ENCODE measurements at regions not wholly inside any gene's neighbourhood (a gene's known extent, or its start where the extent isn't known, plus 50 kb on each side); places are given as distances from the start of the nearest gene placed in this dataset.
"Not testable (repeated sequence)": the region's sequence is repeated elsewhere in the genome, so short reads cannot be mapped to it uniquely, and the experiment has no call there.

DNA sequence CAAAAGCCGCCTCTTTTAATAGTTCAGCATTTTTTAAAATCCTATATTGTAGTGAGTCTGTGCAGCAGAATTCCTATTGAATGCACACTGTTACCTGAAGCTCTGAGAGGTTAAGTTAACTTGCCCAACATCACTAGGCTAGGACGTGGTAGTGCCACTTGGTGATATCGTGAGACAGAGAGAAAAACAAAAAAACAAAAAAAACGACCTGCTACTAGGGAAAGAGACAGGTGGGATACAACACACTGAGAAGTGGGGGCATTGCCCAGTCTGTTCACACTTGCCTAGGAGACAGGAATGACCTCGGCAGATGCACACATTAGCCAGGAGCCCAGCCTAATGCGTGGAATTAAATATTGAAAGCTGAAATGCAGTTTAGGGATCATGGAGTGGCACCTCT lies 129.7 kb upstream of the CCND2 start:
- DNase-seq (ENCODE audit: insufficient read length, low spot score, missing footprints), result no peak
- Histone ChIP-seq H2AFZ (ENCODE audit: low read length) (no peak overlapping the region), H3K4me1 (ENCODE audit: insufficient read depth, low read length) (no peaks in the 10 kb centered on the region), H3K9me3 (ENCODE audit: low read depth, low read length) (no peaks in the 10 kb centered on the region), H3K79me2 (ENCODE audit: insufficient read depth, low read length) (no peaks in the 10 kb centered on the region), H4K20me1 (ENCODE audit: insufficient read depth, low read length) (no peaks in the 10 kb centered on the region), H3K36me3 (ENCODE audit: insufficient read depth, low read length) (no peaks in the 10 kb centered on the region), H3K27ac (ENCODE audit: low read depth, low read length) (no peak overlapping the region), H3K27me3 (ENCODE audit: insufficient read depth, low read length) (no peaks in the 10 kb centered on the region), H3K4me3 (ENCODE audit: insufficient read depth, low read length) (no peak overlapping the region), H3K4me2 (ENCODE audit: insufficient read depth, low read length) (no peak overlapping the region)
- TF ChIP-seq CTCF (IDR thresholded peaks at IDR 0.05; ENCODE audit: extremely low read depth, low read depth, low read length), result no peak

GRCh38 chr12:4141348-4142270 lies 132.0 kb upstream of the CCND2 start:
- no peak for DNase-seq (ENCODE audit: insufficient read length, low spot score, missing footprints)
- no peaks in the 10 kb centered on the region for H3K79me2 ChIP-seq (ENCODE audit: insufficient read depth, low read length)
- no peaks in the 10 kb centered on the region for H3K36me3 ChIP-seq (ENCODE audit: insufficient read depth, low read length)
- H3K27ac ChIP-seq (ENCODE audit: low read depth, low read length), result no peak overlapping the region
- no peaks in the 10 kb centered on the region for H3K27me3 ChIP-seq (ENCODE audit: insufficient read depth, low read length)
- TF ChIP-seq CTCF (IDR thresholded peaks at IDR 0.05; ENCODE audit: extremely low read depth, low read depth, low read length), result no peak
- H4K20me1 ChIP-seq (ENCODE audit: insufficient read depth, low read length), result no peaks in the 10 kb centered on the region
- H3K4me1 ChIP-seq (ENCODE audit: insufficient read depth, low read length), result no peaks in the 10 kb centered on the region
- no peak overlapping the region for H3K4me2 ChIP-seq (ENCODE audit: insufficient read depth, low read length)
- no peaks in the 10 kb centered on the region for H3K9me3 ChIP-seq (ENCODE audit: low read depth, low read length)
- no peak overlapping the region for H2AFZ ChIP-seq (ENCODE audit: low read length)
- H3K4me3 ChIP-seq (ENCODE audit: insufficient read depth, low read length), result no peak overlapping the region

DNA sequence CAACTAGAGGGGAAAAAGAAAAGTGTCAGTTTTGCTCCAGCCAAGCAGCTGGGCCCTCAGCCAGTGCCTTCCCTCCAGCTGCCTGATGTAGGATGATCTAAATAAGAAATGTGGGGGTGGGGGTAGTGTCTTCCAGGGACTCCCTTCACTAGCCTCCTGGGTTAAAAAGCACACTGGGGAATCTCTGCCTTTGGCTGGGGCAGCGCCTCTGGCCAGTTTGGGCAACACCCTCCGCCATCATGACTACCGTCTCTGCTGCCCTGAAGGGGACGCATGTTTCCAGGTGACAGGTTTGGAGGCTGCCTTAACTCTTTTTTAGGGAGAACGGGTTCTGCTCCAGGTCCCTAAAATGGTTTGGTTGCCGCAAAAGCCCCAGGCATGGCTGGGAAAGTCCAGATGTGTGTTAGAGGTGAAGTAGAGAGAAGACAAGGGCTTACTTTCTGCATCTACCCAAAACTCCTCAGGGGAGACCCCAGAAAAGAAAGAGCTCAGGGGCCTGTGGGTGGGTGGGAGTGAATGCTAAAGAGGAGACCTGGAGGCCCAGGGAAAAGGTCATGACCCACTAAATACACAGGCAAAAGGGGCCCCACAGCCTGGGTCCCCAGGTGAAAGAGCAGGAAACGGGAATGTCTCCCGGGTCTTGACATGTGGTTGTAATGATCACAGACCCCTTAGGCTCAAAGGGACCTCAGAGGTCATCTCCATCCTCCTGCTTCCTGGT lies 132.8 kb upstream of the CCND2 start:
- Histone ChIP-seq H3K79me2 (ENCODE audit: insufficient read depth, low read length) (no peaks in the 10 kb centered on the region), H3K36me3 (ENCODE audit: insufficient read depth, low read length) (no peaks in the 10 kb centered on the region), H3K27ac (ENCODE audit: low read depth, low read length) (no peak overlapping the region), H4K20me1 (ENCODE audit: insufficient read depth, low read length) (no peaks in the 10 kb centered on the region), H3K27me3 (ENCODE audit: insufficient read depth, low read length) (no peaks in the 10 kb centered on the region), H3K9me3 (ENCODE audit: low read depth, low read length) (no peaks in the 10 kb centered on the region), H3K4me1 (ENCODE audit: insufficient read depth, low read length) (no peaks in the 10 kb centered on the region), H2AFZ (ENCODE audit: low read length) (no peak overlapping the region), H3K4me3 (ENCODE audit: insufficient read depth, low read length) (no peak overlapping the region), H3K4me2 (ENCODE audit: insufficient read depth, low read length) (no peak overlapping the region)
- no peak for DNase-seq (ENCODE audit: insufficient read length, low spot score, missing footprints)
- no peak for TF ChIP-seq CTCF (IDR thresholded peaks at IDR 0.05; ENCODE audit: extremely low read depth, low read depth, low read length)

DNA sequence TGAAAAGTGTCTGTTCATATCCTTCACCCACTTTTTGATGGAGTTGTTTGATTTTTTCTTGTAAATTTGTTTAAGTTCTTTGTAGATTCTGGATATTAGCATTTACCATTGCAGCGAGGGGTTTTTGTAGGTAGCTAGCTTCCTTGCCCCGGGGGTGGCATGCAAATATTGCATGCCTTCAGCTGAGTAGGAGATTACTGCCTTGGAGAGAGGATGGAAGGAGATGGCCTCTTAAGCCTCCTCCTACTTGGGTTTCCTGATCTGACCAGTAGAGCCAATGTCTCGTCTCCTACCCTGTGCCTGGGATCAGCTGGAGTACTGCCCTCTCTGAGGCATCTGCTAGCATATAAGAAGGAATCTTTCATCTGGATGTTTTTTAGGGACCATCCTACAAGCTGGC lies 134.4 kb upstream of the CCND2 start:
- H3K9me3 ChIP-seq (ENCODE audit: low read depth, low read length), result no peaks in the 10 kb centered on the region

GRCh38 chr12:4138532-4138931 lies 135.0 kb upstream of the CCND2 start:
- not testable (repeated sequence) for H3K4me3 ChIP-seq (ENCODE audit: insufficient read depth, low read length); H3K4me2 ChIP-seq (ENCODE audit: insufficient read depth, low read length); H3K27me3 ChIP-seq (ENCODE audit: insufficient read depth, low read length); DNase-seq (ENCODE audit: insufficient read length, low spot score, missing footprints); H3K9me3 ChIP-seq (ENCODE audit: low read depth, low read length); H3K4me1 ChIP-seq (ENCODE audit: insufficient read depth, low read length); H3K79me2 ChIP-seq (ENCODE audit: insufficient read depth, low read length); H4K20me1 ChIP-seq (ENCODE audit: insufficient read depth, low read length); H2AFZ ChIP-seq (ENCODE audit: low read length); H3K27ac ChIP-seq (ENCODE audit: low read depth, low read length); H3K36me3 ChIP-seq (ENCODE audit: insufficient read depth, low read length)

More for the DNA sequence above, 134.4 kb upstream of the CCND2 start:
- Histone ChIP-seq H3K4me2 (ENCODE audit: insufficient read depth, low read length) (no peak overlapping the region), H3K36me3 (ENCODE audit: insufficient read depth, low read length) (no peaks in the 10 kb centered on the region), H3K27ac (ENCODE audit: low read depth, low read length) (no peak overlapping the region), H4K20me1 (ENCODE audit: insufficient read depth, low read length) (no peaks in the 10 kb centered on the region), H2AFZ (ENCODE audit: low read length) (no peak overlapping the region), H3K4me3 (ENCODE audit: insufficient read depth, low read length) (no peak overlapping the region), H3K4me1 (ENCODE audit: insufficient read depth, low read length) (no peaks in the 10 kb centered on the region), H3K79me2 (ENCODE audit: insufficient read depth, low read length) (no peaks in the 10 kb centered on the region), H3K27me3 (ENCODE audit: insufficient read depth, low read length) (no peaks in the 10 kb centered on the region)
- DNase-seq (ENCODE audit: insufficient read length, low spot score, missing footprints), result no peak
- no peak for TF ChIP-seq CTCF (IDR thresholded peaks at IDR 0.05; ENCODE audit: extremely low read depth, low read depth, low read length)

Measured in osteoblast (primary cell).